ENCODE measurements at regions not wholly inside any gene's neighbourhood (a gene's known extent, or its start where the extent isn't known, plus 50 kb on each side); places are given as distances from the start of the nearest gene placed in this dataset.

DNA sequence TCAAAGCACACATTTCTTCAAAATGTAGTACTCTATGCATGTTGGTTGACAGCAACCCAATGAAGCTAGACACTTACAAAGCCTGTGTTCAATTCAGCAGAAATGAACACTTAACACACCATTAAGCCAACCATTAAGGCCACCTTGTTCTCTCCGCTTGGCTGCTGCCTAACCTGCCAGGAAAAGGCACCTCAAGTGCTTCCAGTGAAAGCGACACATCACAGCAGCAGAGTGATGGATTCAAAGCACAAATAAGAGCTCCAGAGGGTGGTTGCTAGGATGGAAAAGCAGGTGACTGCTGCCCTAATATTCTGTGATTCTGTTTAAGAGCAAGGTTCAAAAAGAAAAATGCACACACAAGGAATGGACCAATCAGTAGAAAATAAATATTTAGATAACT is 81.5 kb upstream of the GNAI1 start:
- ATAC-seq (no peak), DNase-seq (no peak)
- peaks cover 4% of the 10 kb centered on the region; the same call in 1 of the 2 replicates for H3K4me1 ChIP-seq (ENCODE audit: insufficient read depth, low read length)
- no peaks in the 10 kb centered on the region for H3K9me2 ChIP-seq (replicated peaks; ENCODE audit: low read length)
- H3K79me2 ChIP-seq (ENCODE audit: low read length) = no peaks in the 10 kb centered on the region
- TF ChIP-seq, protein P1, sequence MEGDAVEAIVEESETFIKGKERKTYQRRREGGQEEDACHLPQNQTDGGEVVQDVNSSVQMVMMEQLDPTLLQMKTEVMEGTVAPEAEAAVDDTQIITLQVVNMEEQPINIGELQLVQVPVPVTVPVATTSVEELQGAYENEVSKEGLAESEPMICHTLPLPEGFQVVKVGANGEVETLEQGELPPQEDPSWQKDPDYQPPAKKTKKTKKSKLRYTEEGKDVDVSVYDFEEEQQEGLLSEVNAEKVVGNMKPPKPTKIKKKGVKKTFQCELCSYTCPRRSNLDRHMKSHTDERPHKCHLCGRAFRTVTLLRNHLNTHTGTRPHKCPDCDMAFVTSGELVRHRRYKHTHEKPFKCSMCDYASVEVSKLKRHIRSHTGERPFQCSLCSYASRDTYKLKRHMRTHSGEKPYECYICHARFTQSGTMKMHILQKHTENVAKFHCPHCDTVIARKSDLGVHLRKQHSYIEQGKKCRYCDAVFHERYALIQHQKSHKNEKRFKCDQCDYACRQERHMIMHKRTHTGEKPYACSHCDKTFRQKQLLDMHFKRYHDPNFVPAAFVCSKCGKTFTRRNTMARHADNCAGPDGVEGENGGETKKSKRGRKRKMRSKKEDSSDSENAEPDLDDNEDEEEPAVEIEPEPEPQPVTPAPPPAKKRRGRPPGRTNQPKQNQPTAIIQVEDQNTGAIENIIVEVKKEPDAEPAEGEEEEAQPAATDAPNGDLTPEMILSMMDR (conservative IDR thresholded peaks at IDR 0.05; ENCODE audit: low read depth, low read length) = no peak
- no peak for TF ChIP-seq EZH2phosphoT487 (IDR thresholded peaks at IDR 0.05; ENCODE audit: borderline replicate concordance, low read length)
- no peak for TF ChIP-seq EZH2 (IDR thresholded peaks at IDR 0.05; ENCODE audit: low read length, unreplicated experiment)
- no peaks in the 10 kb centered on the region for H3K27me3 ChIP-seq (ENCODE audit: low read length)
- ChIA-PET CTCF (interaction anchor here (0.6 to 0.7 kb wide), 2 partner anchors 36 to 343 kb away, joined by 3 read pairs; no protein-coding TSS in a partner anchor), POLR2A (ENCODE audit: unreplicated experiment) (no interaction called here)
- no peak overlapping the region for H2AFZ ChIP-seq (ENCODE audit: low read length)
- no TSS peak for BruUV-seq (replicated peaks)
- H4K20me1 ChIP-seq (ENCODE audit: low read length) = no peaks in the 10 kb centered on the region
- H3K9me3 ChIP-seq (ENCODE audit: low read length) = no peaks in the 10 kb centered on the region
- H3K9ac ChIP-seq (ENCODE audit: low read length) = no peak overlapping the region
- H3K4me2 ChIP-seq (ENCODE audit: low read length) = no peak overlapping the region
- H3K36me3 ChIP-seq (ENCODE audit: low read depth, low read length) = no peaks in the 10 kb centered on the region
- H3F3A ChIP-seq (ENCODE audit: low read length, unreplicated experiment) = no peaks in the 10 kb centered on the region
- intact Hi-C loops (cut with micrococcal nuclease) = no loop called here
- H3K4me3 ChIP-seq (ENCODE audit: low read length) = no peak overlapping the region
- H3K27ac ChIP-seq (ENCODE audit: low read length) = no peak overlapping the region

DNA sequence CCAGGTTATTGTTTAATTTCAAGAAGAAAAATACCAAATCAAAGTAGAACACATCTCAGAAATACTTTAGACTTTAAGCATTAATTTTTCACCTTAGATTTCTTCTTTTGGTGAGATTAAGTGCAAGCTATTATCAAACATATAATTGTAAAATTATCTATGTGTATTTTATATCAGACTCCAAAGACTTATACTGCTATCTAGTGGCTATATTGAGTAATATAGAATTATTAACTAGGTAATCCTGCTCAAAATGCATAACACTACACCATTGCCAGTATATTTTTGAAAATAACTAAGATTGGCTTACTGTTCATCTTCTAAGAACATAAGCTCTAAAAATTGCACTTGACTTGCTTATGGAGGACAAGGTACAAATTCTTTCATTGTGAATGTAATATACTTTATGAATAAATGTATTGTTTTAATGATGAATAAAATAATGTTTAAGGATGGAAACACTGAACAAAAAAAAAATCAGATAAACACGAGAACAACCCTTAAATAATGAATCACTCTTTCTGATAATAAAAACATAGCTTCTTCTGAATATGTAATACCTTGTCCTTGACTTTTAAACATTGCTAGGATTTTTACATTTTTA is 86.7 kb upstream of the GNAI1 start:
- Histone ChIP-seq H3K4me1 (ENCODE audit: insufficient read depth, low read length) (no peaks in the 10 kb centered on the region), H4K20me1 (ENCODE audit: low read length) (no peaks in the 10 kb centered on the region), H3K9ac (ENCODE audit: low read length) (no peak overlapping the region), H3F3A (ENCODE audit: low read length, unreplicated experiment) (no peaks in the 10 kb centered on the region), H3K9me2 (replicated peaks; ENCODE audit: low read length) (no peaks in the 10 kb centered on the region), H3K4me2 (ENCODE audit: low read length) (no peak overlapping the region), H3K9me3 (ENCODE audit: low read length) (no peaks in the 10 kb centered on the region), H3K79me2 (ENCODE audit: low read length) (no peaks in the 10 kb centered on the region), H3K27ac (ENCODE audit: low read length) (no peak overlapping the region), H3K4me3 (ENCODE audit: low read length) (no peak overlapping the region), H2AFZ (ENCODE audit: low read length) (no peak overlapping the region; the same call in 1 of the 2 replicates), H3K36me3 (ENCODE audit: low read depth, low read length) (no peaks in the 10 kb centered on the region; the same call in 1 of the 2 replicates), H3K27me3 (ENCODE audit: low read length) (no peaks in the 10 kb centered on the region)
- POLR2A ChIA-PET (ENCODE audit: unreplicated experiment) = no interaction called here
- CTCF ChIA-PET = interaction anchor here (0.6 to 1.0 kb wide), 4 partner anchors 306 to 750 kb away, joined by 3 to 5 read pairs (median 4); no protein-coding TSS in a partner anchor
- intact Hi-C loops (cut with micrococcal nuclease) = loop anchor here (1.0 to 5.0 kb wide), 3 partner anchors 242 to 1461 kb away; no protein-coding TSS in a partner anchor
- ATAC-seq (peak; percentile 60; the same call in 1 of the 2 replicates), DNase-seq (peak; percentile 37)
- no TSS peak for BruUV-seq (replicated peaks)
- TF ChIP-seq, protein P1 (conservative IDR thresholded peaks at IDR 0.05; ENCODE audit: low read depth, low read length) = peak; percentile 62
- TF ChIP-seq EZH2 (IDR thresholded peaks at IDR 0.05; ENCODE audit: low read length, unreplicated experiment) = no peak

DNA sequence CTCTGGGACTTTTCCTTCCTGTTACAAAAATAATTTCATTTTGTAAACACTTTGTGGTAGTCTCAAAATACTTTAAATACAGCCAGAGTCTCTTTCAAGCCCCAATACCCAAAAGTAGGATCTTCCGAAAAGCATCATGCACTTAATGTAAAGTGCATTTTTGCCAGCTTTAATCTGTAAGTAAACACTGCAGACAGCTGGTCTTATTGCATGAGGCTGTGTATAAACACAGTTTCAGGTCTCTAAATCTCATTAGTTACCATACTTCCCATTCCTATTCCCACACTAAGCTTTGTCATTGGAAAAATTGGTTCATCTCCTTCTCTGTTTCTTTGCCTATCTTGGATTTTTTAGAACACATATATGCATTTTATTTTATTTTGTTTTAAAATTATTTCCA is 87.6 kb upstream of the GNAI1 start:
- POLR2A ChIA-PET (ENCODE audit: unreplicated experiment) = no interaction called here
- no peak overlapping the region for H3K27ac ChIP-seq (ENCODE audit: low read length)
- H2AFZ ChIP-seq (ENCODE audit: low read length) = no peak overlapping the region
- DNase-seq = no peak
- H3K4me3 ChIP-seq (ENCODE audit: low read length) = no peak overlapping the region
- H3K4me2 ChIP-seq (ENCODE audit: low read length) = no peak overlapping the region
- H3K9ac ChIP-seq (ENCODE audit: low read length) = no peak overlapping the region
- no peaks in the 10 kb centered on the region for H3K9me2 ChIP-seq (replicated peaks; ENCODE audit: low read length)
- H3K27me3 ChIP-seq (ENCODE audit: low read length) = no peaks in the 10 kb centered on the region
- H3K4me1 ChIP-seq (ENCODE audit: insufficient read depth, low read length) = no peaks in the 10 kb centered on the region
- H4K20me1 ChIP-seq (ENCODE audit: low read length) = no peaks in the 10 kb centered on the region
- CTCF ChIA-PET = interaction anchor here (0.5 kb wide), 1 partner anchor 65 kb away, joined by 12 read pairs; no protein-coding TSS in a partner anchor
- intact Hi-C loops (cut with micrococcal nuclease) = loop anchor here (1.0 to 5.0 kb wide), 2 partner anchors 749 to 1460 kb away; no protein-coding TSS in a partner anchor
- H3K79me2 ChIP-seq (ENCODE audit: low read length) = no peaks in the 10 kb centered on the region
- no peaks in the 10 kb centered on the region; the same call in 1 of the 2 replicates for H3K36me3 ChIP-seq (ENCODE audit: low read depth, low read length)
- no peaks in the 10 kb centered on the region for H3K9me3 ChIP-seq (ENCODE audit: low read length)
- ATAC-seq = no peak
- H3F3A ChIP-seq (ENCODE audit: low read length, unreplicated experiment) = no peaks in the 10 kb centered on the region
- no TSS peak for BruUV-seq (replicated peaks)
- TF ChIP-seq, protein P1 (conservative IDR thresholded peaks at IDR 0.05; ENCODE audit: low read depth, low read length) = no peak
- TF ChIP-seq EZH2 (IDR thresholded peaks at IDR 0.05; ENCODE audit: low read length, unreplicated experiment) (no peak), EZH2phosphoT487 (IDR thresholded peaks at IDR 0.05; ENCODE audit: borderline replicate concordance, low read length) (no peak)

All from PC-3 (cell line).